Keratinocyte (primary cell): ENCODE measurements at regions not wholly inside any gene's neighbourhood (a gene's known extent, or its start where the extent isn't known, plus 50 kb on each side); places are given as distances from the start of the nearest gene placed in this dataset.

Source experiments
- DNase-seq: peaks from one replicate; pipeline ENCODE4 v3.0.0-alpha.2; 2011; ENCODE audit warnings: low read depth, missing footprints, low spot score
- FAIRE-seq: peaks from 2 replicates; lab custom pipeline; 2011; peaks lifted over from hg19 to GRCh38; lab: Jason Lieb, UNC
- H2AFZ ChIP-seq: 2 replicates; pipeline ENCODE4 v1.6.0; 2012; ENCODE audit warnings: low read length, control low read depth, inconsistent platforms; ENCODE audit not compliant: control insufficient read depth
- H3K27ac ChIP-seq: 2 replicates; pipeline ENCODE4 v1.5.1; 2011; ENCODE audit warnings: low read length; ENCODE audit not compliant: control insufficient read depth, insufficient read depth
- H3K27me3 ChIP-seq: 3 replicates; pipeline ENCODE4 v1.6.0; 2011; ENCODE audit warnings: low read length; ENCODE audit not compliant: control insufficient read depth, insufficient read depth; ENCODE audit errors: extremely low read depth
- H3K36me3 ChIP-seq, 2 experiments: 2 replicates in 1 of 2; 3 replicates in 1 of 2; pipeline ENCODE4 v1.5.1; 2011; ENCODE audit warnings: low read length in 2 of 2, mild to moderate bottlenecking in 1 of 2; ENCODE audit not compliant: control insufficient read depth in 2 of 2, insufficient read depth in 2 of 2; ENCODE audit errors: extremely low read depth in 1 of 2
- H3K4me1 ChIP-seq: 3 replicates; pipeline ENCODE4 v1.5.1; 2011; ENCODE audit warnings: low read length; ENCODE audit not compliant: control insufficient read depth, insufficient read depth; ENCODE audit errors: extremely low read depth
- H3K4me2 ChIP-seq: 3 replicates; pipeline ENCODE4 v1.6.0; 2011; ENCODE audit warnings: low read depth, low read length; ENCODE audit not compliant: control insufficient read depth, insufficient read depth; ENCODE audit errors: extremely low read depth
- H3K4me3 ChIP-seq, 3 experiments: fragments of 200-600 bp in 1 of 3; sonication (generic) in 1 of 3; 2 replicates in 2 of 3; 3 replicates in 1 of 3; pipeline ENCODE4 v1.5.1; 2011 to 2016; ENCODE audit warnings: low read length in 3 of 3, mild to moderate bottlenecking in 3 of 3, control low read depth in 2 of 3, inconsistent platforms in 1 of 3, low read depth in 1 of 3, mixed read lengths in 1 of 3, mixed run types in 1 of 3, moderate library complexity in 1 of 3; ENCODE audit not compliant: control insufficient read depth in 2 of 3, insufficient read depth in 2 of 3; ENCODE audit errors: extremely low read depth in 1 of 3
- H3K79me2 ChIP-seq: 2 replicates; pipeline ENCODE4 v1.6.0; 2012; ENCODE audit warnings: low read length; ENCODE audit not compliant: control insufficient read depth, insufficient read depth
- H3K9ac ChIP-seq: 3 replicates; pipeline ENCODE4 v1.6.0; 2011; ENCODE audit warnings: low read length; ENCODE audit not compliant: control insufficient read depth, insufficient read depth; ENCODE audit errors: extremely low read depth
- H3K9me1 ChIP-seq: 3 replicates; pipeline ENCODE4 v1.6.0; 2011; ENCODE audit warnings: low read length; ENCODE audit not compliant: control insufficient read depth, insufficient read depth; ENCODE audit errors: extremely low read depth
- H3K9me3 ChIP-seq: 2 replicates; pipeline ENCODE4 v1.5.1; 2012; ENCODE audit warnings: low read depth, low read length; ENCODE audit not compliant: control insufficient read depth
- H4K20me1 ChIP-seq: 3 replicates; pipeline ENCODE4 v1.6.0; 2011; ENCODE audit warnings: low read length; ENCODE audit not compliant: control insufficient read depth, insufficient read depth; ENCODE audit errors: extremely low read depth
- CTCF ChIP-seq, 3 experiments: IDR thresholded peaks in 1 of 3; conservative IDR thresholded peaks in 1 of 3; optimal IDR thresholded peaks in 1 of 3; 2 replicates in 2 of 3; 3 replicates in 1 of 3; pipeline versions ENCODE3 to v1.5.1; 2011; ENCODE audit warnings: low read length in 3 of 3, mild to moderate bottlenecking in 3 of 3, moderate library complexity in 2 of 3, control low read depth in 1 of 3, inconsistent platforms in 1 of 3; ENCODE audit not compliant: insufficient read depth in 2 of 3; ENCODE audit errors: extremely low read depth in 1 of 3
- EZH2 ChIP-seq: IDR thresholded peaks from one replicate; pipeline ENCODE4 v1.6.1; 2012; ENCODE audit warnings: inconsistent platforms, mild to moderate bottlenecking, low read length, moderate library complexity
- dilution Hi-C: fragments of 300-500 bp; cut with MboI; formaldehyde crosslinking; loops from one replicate; pipeline ENCODE4 v1.7.0; 2020; ENCODE audit warnings: low sequenced_read_pairs; ENCODE audit not compliant: extremely low pct_ligation_motif_present

- TF ChIP-seq CTCF (optimal IDR thresholded peaks at IDR 0.05 in 1 of 3, IDR thresholded peaks at IDR 0.05 in 1 of 3, conservative IDR thresholded peaks at IDR 0.05 in 1 of 3; ENCODE audit: extremely low read depth in 1 of 3, insufficient read depth in 2 of 3, low read length in 3 of 3) (no peak), EZH2 (no peak)
- dilution Hi-C loops, result no loop called here
- Histone ChIP-seq H3K9me1 (no peaks in the 10 kb centered on the region), H4K20me1 (no peaks in the 10 kb centered on the region), H3K4me2 (no peak overlapping the region), H3K9me3 (no peaks in the 10 kb centered on the region), H3K36me3 (no peaks in the 10 kb centered on the region), H3K9ac (no peak overlapping the region), H3K4me1 (peaks cover 8% of the 10 kb centered on the region), H3K79me2 (no peaks in the 10 kb centered on the region), H3K27me3 (no peaks in the 10 kb centered on the region), H2AFZ (no peak overlapping the region), H3K4me3 (no peak overlapping the region), H3K27ac (no peak overlapping the region)
- no peak for FAIRE-seq
- DNase-seq, result no peak
Observed at GRCh38 chr13:109867766-109868165, 81.4 kb upstream of the IRS2 start.

GRCh38 chr13:109862627-109863026 is 76.2 kb upstream of the IRS2 start:
- no peaks in the 10 kb centered on the region for H3K27me3 ChIP-seq
- H2AFZ ChIP-seq, result no peak overlapping the region
- H3K9ac ChIP-seq, result no peak overlapping the region
- no peak for TF ChIP-seq CTCF (optimal IDR thresholded peaks at IDR 0.05 in 1 of 3, IDR thresholded peaks at IDR 0.05 in 1 of 3, conservative IDR thresholded peaks at IDR 0.05 in 1 of 3; ENCODE audit: extremely low read depth in 1 of 3, insufficient read depth in 2 of 3, low read length in 3 of 3)
- peak overlapping the region; percentile 55 for H3K4me2 ChIP-seq
- H3K9me3 ChIP-seq, result no peaks in the 10 kb centered on the region
- DNase-seq, result no peak
- H3K79me2 ChIP-seq, result no peaks in the 10 kb centered on the region
- H3K36me3 ChIP-seq, result no peaks in the 10 kb centered on the region
- peaks cover 13% of the 10 kb centered on the region for H3K4me1 ChIP-seq
- H3K4me3 ChIP-seq, result no peak overlapping the region
- dilution Hi-C loops, result no loop called here
- H3K27ac ChIP-seq, result peak overlapping the region; percentile 42
- FAIRE-seq, result peak; percentile 85
- H4K20me1 ChIP-seq, result no peaks in the 10 kb centered on the region
- H3K9me1 ChIP-seq, result peaks cover 2% of the 10 kb centered on the region
